Activated CD4-positive, alpha-beta T cell treated with anti-CD3 and anti-CD28 coated beads, Interleukin-2, amount 50 U/mL, for 48 hours (primary cell): ENCODE measurements at regions not wholly inside any gene's neighbourhood (a gene's known extent, or its start where the extent isn't known, plus 50 kb on each side); places are given as distances from the start of the nearest gene placed in this dataset.

ENCODE experiments used
- DNase-seq, 2 experiments: peaks; one replicate each; pipeline ENCODE4 v3.0.0-alpha.2; 2020

- peak in 1 of 2 experiments; percentile 0 for DNase-seq
Observed at GRCh38 chr10:110442746-110443145, 55.0 kb upstream of the DUSP5 start.

GRCh38 chr10:110443239-110444003 is 54.3 kb upstream of the DUSP5 start:
- DNase-seq, result peak in 1 of 2 experiments; percentile 2

GRCh38 chr10:110444004-110444337 is 53.7 kb upstream of the DUSP5 start:
- DNase-seq, result peak in 1 of 2 experiments; percentile 0

- DNase-seq, result no peak
Observed at GRCh38 chr10:110445871-110446270, 51.8 kb upstream of the DUSP5 start.

- no peak for DNase-seq
Observed at GRCh38 chr10:110446277-110446676, 51.4 kb upstream of the DUSP5 start.

- DNase-seq, result no peak
Observed at GRCh38 chr10:110446954-110447608, 50.6 kb upstream of the DUSP5 start.

GRCh38 chr10:110447886-110448285 is 49.8 kb upstream of the DUSP5 start:
- DNase-seq, result no peak
